Neuronal stem cell (in vitro differentiated cells): ENCODE measurements at regions not wholly inside any gene's neighbourhood (a gene's known extent, or its start where the extent isn't known, plus 50 kb on each side); places are given as distances from the start of the nearest gene placed in this dataset.

ENCODE experiments used
- DNase-seq: peaks from one replicate; pipeline ENCODE4 v3.0.0-alpha.2; 2013; ENCODE audit warnings: low spot score
- H2AFZ ChIP-seq: one replicate; pipeline ENCODE4 v1.6.1; 2013; ENCODE audit warnings: mild to moderate bottlenecking, low read length, inconsistent platforms
- H2AK5ac ChIP-seq: 2 replicates; pipeline ENCODE4 v1.6.1; 2013; ENCODE audit warnings: low read depth, mild to moderate bottlenecking, inconsistent platforms, low read length, moderate library complexity, mixed read lengths
- H2BK120ac ChIP-seq: 2 replicates; pipeline ENCODE4 v1.6.1; 2013; ENCODE audit warnings: low read depth, mild to moderate bottlenecking, inconsistent platforms, low read length, moderate library complexity, mixed read lengths
- H2BK12ac ChIP-seq: one replicate; pipeline ENCODE4 v1.6.1; 2013; ENCODE audit warnings: low read length, inconsistent platforms
- H2BK15ac ChIP-seq: 2 replicates; pipeline ENCODE4 v1.6.1; 2013; ENCODE audit warnings: mild to moderate bottlenecking, low read length, inconsistent platforms, mixed read lengths
- H2BK5ac ChIP-seq: one replicate; pipeline ENCODE4 v1.6.1; 2013; ENCODE audit warnings: inconsistent platforms, mild to moderate bottlenecking, low read length, moderate library complexity
- H3K14ac ChIP-seq: one replicate; pipeline ENCODE4 v1.6.1; 2013; ENCODE audit warnings: low read length, inconsistent platforms
- H3K18ac ChIP-seq: 2 replicates; pipeline ENCODE4 v1.6.1; 2013; ENCODE audit warnings: low read length, inconsistent platforms
- H3K23ac ChIP-seq: 2 replicates; pipeline ENCODE4 v1.6.1; 2013; ENCODE audit warnings: low read depth, mild to moderate bottlenecking, mixed read lengths, low read length, inconsistent platforms; ENCODE audit not compliant: poor library complexity
- H3K27ac ChIP-seq: replicated peaks from 3 replicates; pipeline ENCODE4 v1.5.1; 2013; ENCODE audit warnings: low read length, inconsistent platforms
- H3K27me3 ChIP-seq, 3 experiments: 2 replicates each; pipeline ENCODE4 v1.6.1; 2013; ENCODE audit warnings: low read length in 3 of 3, mild to moderate bottlenecking in 2 of 3, inconsistent platforms in 1 of 3, low read depth in 1 of 3, mixed read lengths in 1 of 3, moderate library complexity in 1 of 3; ENCODE audit not compliant: control insufficient read depth in 3 of 3, insufficient read depth in 3 of 3
- H3K36me3 ChIP-seq, 2 donors: replicated peaks in 1 of 2; 2 replicates each; pipeline ENCODE4 v1.6.1; 2013; ENCODE audit warnings: low read length in 2 of 2; ENCODE audit not compliant: control insufficient read depth in 2 of 2, insufficient read depth in 2 of 2
- H3K4ac ChIP-seq: 2 replicates; pipeline ENCODE4 v1.6.1; 2013; ENCODE audit warnings: inconsistent platforms, mild to moderate bottlenecking, low read length, moderate library complexity
- H3K4me1 ChIP-seq, 2 donors: 1 replicate in 1 of 2; 2 replicates in 1 of 2; pipeline ENCODE4 v1.6.1; 2013; ENCODE audit warnings: low read length in 2 of 2, low read depth in 1 of 2; ENCODE audit not compliant: control insufficient read depth in 2 of 2, insufficient read depth in 1 of 2
- H3K4me2 ChIP-seq: one replicate; pipeline ENCODE4 v1.6.1; 2013; ENCODE audit warnings: mild to moderate bottlenecking, low read length, inconsistent platforms; ENCODE audit not compliant: insufficient read depth, poor library complexity, severe bottlenecking
- H3K4me3 ChIP-seq, 2 donors: 2 replicates each; pipeline ENCODE4 v1.5.1; 2013; ENCODE audit warnings: low read length in 2 of 2, mild to moderate bottlenecking in 2 of 2, inconsistent platforms in 1 of 2, moderate library complexity in 1 of 2
- H3K79me1 ChIP-seq: one replicate; pipeline ENCODE4 v1.6.1; 2013; ENCODE audit warnings: low read depth, mild to moderate bottlenecking, inconsistent platforms, low read length, moderate library complexity
- H3K9ac ChIP-seq: one replicate; pipeline ENCODE4 v1.6.1; 2013; ENCODE audit warnings: mild to moderate bottlenecking, low read depth, low read length, inconsistent platforms; ENCODE audit not compliant: poor library complexity
- H3K9me3 ChIP-seq, 2 donors: replicated peaks in 1 of 2; 2 replicates each; pipeline versions ENCODE3 to v1.6.1; 2013; ENCODE audit warnings: low read length in 2 of 2, mild to moderate bottlenecking in 2 of 2, inconsistent platforms in 1 of 2, low read depth in 1 of 2, mixed read lengths in 1 of 2, moderate library complexity in 1 of 2; ENCODE audit not compliant: control insufficient read depth in 2 of 2, insufficient read depth in 1 of 2
- H4K8ac ChIP-seq: one replicate; pipeline ENCODE4 v1.6.1; 2013; ENCODE audit warnings: low read depth, mild to moderate bottlenecking, inconsistent platforms, low read length, moderate library complexity
- H4K91ac ChIP-seq: one replicate; pipeline ENCODE4 v1.6.1; 2013; ENCODE audit warnings: low read length, low read depth, mild to moderate bottlenecking, inconsistent platforms; ENCODE audit not compliant: poor library complexity
- WGBS, 2 donors: extraction: QIAGEN DNeasy Blood & Tissue Kit; methylation state at CpG; one replicate each; pipeline ENCODE4 v1.1.7; 2013; ENCODE audit warnings: missing lambda C conversion rate in 2 of 2, mixed read lengths in 1 of 2; ENCODE audit not compliant: insufficient read length in 2 of 2, insufficient replicate concordance in 1 of 2; ENCODE audit errors: extremely low coverage in 2 of 2; 5-methylcytosine and 5-hydroxymethylcytosine counted together

DNA sequence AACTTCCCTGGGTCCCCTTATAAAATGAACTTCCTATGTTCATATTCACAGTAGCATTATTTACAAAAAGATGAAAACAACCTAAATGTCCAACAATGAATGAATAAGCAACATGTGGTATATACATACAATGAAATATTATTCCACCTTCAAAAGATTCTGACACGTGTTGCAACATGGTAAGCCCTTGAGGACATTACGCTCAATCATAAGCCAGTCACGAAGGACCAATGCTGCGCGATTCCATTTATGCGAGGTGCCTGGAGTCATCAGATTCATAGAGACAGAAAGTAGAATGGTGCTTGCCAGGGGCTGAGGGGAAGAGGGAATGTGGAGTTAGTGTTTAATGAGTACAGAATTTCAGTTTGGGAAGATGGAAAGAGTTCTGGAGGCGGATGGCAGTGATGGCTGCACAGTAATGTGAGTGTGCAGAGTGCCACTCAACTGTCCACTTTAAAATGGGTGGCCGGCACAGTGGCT lies 88.8 kb upstream of the ALDH1A3 start:
- no peak overlapping the region for H3K14ac ChIP-seq
- no peak overlapping the region for H3K4ac ChIP-seq
- peaks cover 0 to 2% of the 10 kb centered on the region in 2 donors for H3K4me1 ChIP-seq
- no peak overlapping the region for H2BK12ac ChIP-seq
- H2BK5ac ChIP-seq = no peak overlapping the region
- no peak overlapping the region for H3K18ac ChIP-seq
- H2AFZ ChIP-seq = no peak overlapping the region
- no peaks in the 10 kb centered on the region for H3K36me3 ChIP-seq
- H3K27ac ChIP-seq = no peak overlapping the region
- no peak overlapping the region for H2BK120ac ChIP-seq
- H3K4me2 ChIP-seq = no peak overlapping the region
- no peak overlapping the region for H2AK5ac ChIP-seq
- no CpG with 5 or more reads among the region's 8 CpGs for WGBS, 2 donors
- no peak overlapping the region for H4K8ac ChIP-seq
- H3K79me1 ChIP-seq = no peaks in the 10 kb centered on the region
- no peak overlapping the region for H3K4me3 ChIP-seq
- no peak overlapping the region for H2BK15ac ChIP-seq
- no peak overlapping the region for H3K9ac ChIP-seq
- H3K9me3 ChIP-seq = peaks cover 0 to 3% of the 10 kb centered on the region in 2 donors
- H4K91ac ChIP-seq = no peak overlapping the region
- no peak for DNase-seq
- no peaks in the 10 kb centered on the region for H3K27me3 ChIP-seq
- H3K23ac ChIP-seq = no peak overlapping the region

DNA sequence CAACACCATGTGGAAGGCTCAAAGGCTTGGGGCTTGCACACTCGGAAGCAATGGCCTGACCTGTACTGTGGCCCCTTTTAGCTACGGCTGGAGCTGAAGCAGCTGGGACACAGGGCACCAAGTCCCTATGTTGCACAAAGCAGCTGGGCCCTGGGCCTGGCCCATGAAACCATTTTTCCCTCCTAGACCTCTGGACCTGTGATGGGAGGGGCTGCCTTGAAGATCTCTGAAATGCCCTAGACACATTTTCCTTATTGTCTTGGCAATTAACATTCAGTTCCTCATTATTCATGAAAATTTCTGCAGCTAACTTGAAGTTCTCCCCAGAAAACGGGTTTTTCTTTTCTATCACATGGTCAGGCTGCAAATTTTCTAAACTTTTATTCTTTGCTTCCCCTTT lies 85.6 kb upstream of the ALDH1A3 start:
- no peak overlapping the region for H3K14ac ChIP-seq
- no peak overlapping the region for H2AK5ac ChIP-seq
- no peak overlapping the region for H2AFZ ChIP-seq
- no CpG with 5 or more reads among the region's 3 CpGs for WGBS, 2 donors
- H3K9me3 ChIP-seq = no peaks in the 10 kb centered on the region
- H2BK5ac ChIP-seq = no peak overlapping the region
- H3K36me3 ChIP-seq = no peaks in the 10 kb centered on the region
- DNase-seq = no peak
- H4K8ac ChIP-seq = no peak overlapping the region
- H3K4ac ChIP-seq = no peak overlapping the region
- no peak overlapping the region for H2BK15ac ChIP-seq
- no peak overlapping the region for H4K91ac ChIP-seq
- no peak overlapping the region for H3K18ac ChIP-seq
- no peak overlapping the region for H2BK12ac ChIP-seq
- no peak overlapping the region for H3K4me2 ChIP-seq
- H3K27me3 ChIP-seq = no peaks in the 10 kb centered on the region
- no peak overlapping the region for H3K27ac ChIP-seq
- H2BK120ac ChIP-seq = no peak overlapping the region
- no peaks in the 10 kb centered on the region for H3K79me1 ChIP-seq
- H3K9ac ChIP-seq = no peak overlapping the region
- no peak overlapping the region for H3K23ac ChIP-seq
- H3K4me3 ChIP-seq = peak overlapping the region in 1 of 2 donors; percentile 28
- H3K4me1 ChIP-seq = no peaks in the 10 kb centered on the region

DNA sequence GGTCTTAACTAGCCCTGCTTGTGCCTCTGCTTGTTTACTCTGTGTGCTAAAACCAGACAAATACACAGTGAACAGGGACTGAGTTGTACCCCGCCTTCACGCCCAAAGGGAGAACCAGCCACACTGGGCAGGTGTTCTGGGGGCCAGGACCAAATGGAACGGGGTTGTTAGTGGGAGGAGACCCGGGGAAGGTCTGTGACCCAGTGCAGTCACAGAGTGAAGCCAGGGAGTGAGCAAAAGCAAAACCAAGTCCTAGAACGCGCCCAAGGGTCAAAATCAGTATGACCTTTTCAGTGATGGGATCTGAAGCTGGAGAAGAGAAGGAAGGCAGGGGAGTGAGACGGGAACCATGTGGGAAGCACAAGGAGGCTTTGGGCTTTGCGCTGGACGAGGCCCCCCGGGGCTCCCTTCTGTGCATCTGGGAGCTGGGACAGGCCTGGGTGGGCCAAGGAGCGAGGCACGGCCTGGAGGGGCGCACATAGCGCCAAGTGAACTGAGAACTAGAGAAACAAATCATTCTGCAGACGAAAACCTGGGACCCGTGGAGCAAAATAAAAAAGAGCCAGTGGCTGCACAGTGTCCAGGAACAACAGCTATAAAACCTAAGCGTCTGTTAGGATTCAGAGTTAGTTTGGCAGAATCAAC lies 78.3 kb upstream of the ALDH1A3 start:
- peak overlapping the region; percentile 19 for H2BK5ac ChIP-seq

DNA sequence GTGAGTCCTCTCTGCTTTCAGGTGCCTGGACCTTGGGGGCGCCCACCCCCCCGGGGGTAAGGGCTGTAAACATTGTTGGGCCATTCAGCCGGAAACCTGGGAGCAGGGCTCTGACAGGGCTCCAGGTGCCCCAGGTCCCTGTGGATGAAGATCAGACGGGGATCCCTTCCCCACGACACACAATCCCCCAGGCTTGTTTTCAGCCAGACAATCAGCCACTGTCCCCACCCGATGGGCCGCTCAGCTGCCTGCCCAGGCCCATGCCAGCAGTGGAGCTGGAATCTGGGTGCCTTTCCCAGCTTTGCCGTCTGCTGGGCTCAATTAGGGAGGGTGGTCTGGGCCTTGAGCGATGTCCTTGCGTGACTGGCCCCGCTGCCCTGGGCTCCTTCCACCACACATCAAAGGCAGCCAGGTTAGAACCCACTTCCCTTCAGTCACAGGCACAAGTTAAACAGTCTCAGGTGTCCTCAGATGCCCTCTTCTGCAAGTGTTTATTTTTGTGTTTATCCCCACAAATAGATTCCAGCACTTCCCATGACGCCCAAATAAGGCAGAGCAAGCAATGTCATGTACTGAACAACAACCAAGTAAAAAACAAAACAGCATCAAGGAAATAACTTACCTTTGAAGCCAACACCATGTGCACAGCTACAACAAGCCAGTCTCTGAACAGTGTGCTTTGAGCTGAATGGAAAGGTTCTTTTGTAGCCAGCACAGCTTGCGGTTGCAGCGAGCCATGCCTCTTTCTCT lies 77.0 kb upstream of the ALDH1A3 start:
- Histone ChIP-seq H4K91ac (no peak overlapping the region), H2BK5ac (no peak overlapping the region), H2BK12ac (no peak overlapping the region), H2AFZ (no peak overlapping the region), H2BK15ac (no peak overlapping the region), H3K27me3 (no peaks in the 10 kb centered on the region), H3K4me1 (no peaks in the 10 kb centered on the region), H3K79me1 (no peaks in the 10 kb centered on the region), H3K27ac (no peak overlapping the region), H2AK5ac (peak overlapping the region; percentile 20), H4K8ac (no peak overlapping the region), H3K4me3 (no peak overlapping the region), H3K9ac (no peak overlapping the region), H2BK120ac (no peak overlapping the region), H3K18ac (no peak overlapping the region), H3K4me2 (no peak overlapping the region), H3K36me3 (no peaks in the 10 kb centered on the region), H3K9me3 (no peaks in the 10 kb centered on the region), H3K4ac (no peak overlapping the region), H3K14ac (peak overlapping the region; percentile 41), H3K23ac (no peak overlapping the region)
- DNase-seq = no peak
- WGBS, 2 donors = no CpG with 5 or more reads among the region's 14 CpGs

More for the DNA sequence above, 78.3 kb upstream of the ALDH1A3 start:
- H2BK120ac ChIP-seq = no peak overlapping the region
- H3K9ac ChIP-seq = no peak overlapping the region
- no peaks in the 10 kb centered on the region for H3K9me3 ChIP-seq
- H3K79me1 ChIP-seq = no peaks in the 10 kb centered on the region
- H2AFZ ChIP-seq = no peak overlapping the region
- no peaks in the 10 kb centered on the region for H3K4me1 ChIP-seq
- no peak overlapping the region for H3K4me2 ChIP-seq
- no peak overlapping the region for H2BK12ac ChIP-seq
- no peak overlapping the region for H3K14ac ChIP-seq
- no CpG with 5 or more reads among the region's 17 CpGs for WGBS, 2 donors
- no peak overlapping the region for H2BK15ac ChIP-seq
- H2AK5ac ChIP-seq = no peak overlapping the region
- no peaks in the 10 kb centered on the region for H3K36me3 ChIP-seq
- H3K27me3 ChIP-seq = no peaks in the 10 kb centered on the region
- no peak overlapping the region for H3K4me3 ChIP-seq
- no peak overlapping the region for H3K27ac ChIP-seq
- no peak for DNase-seq
- H3K18ac ChIP-seq = no peak overlapping the region
- no peak overlapping the region for H4K8ac ChIP-seq
- H3K4ac ChIP-seq = no peak overlapping the region
- H3K23ac ChIP-seq = no peak overlapping the region
- no peak overlapping the region for H4K91ac ChIP-seq
